NCI-H2029 (cell line): ENCODE measurements at regions not wholly inside any gene's neighbourhood (a gene's known extent, or its start where the extent isn't known, plus 50 kb on each side); places are given as distances from the start of the nearest gene placed in this dataset.

Experiments used
- DNase-seq: peaks from one replicate; lab custom pipeline; 2025; lab: John Stamatoyannopoulos, UW

GRCh38 chr15:39124553-39125171 lies 456.2 kb upstream of the THBS1 start:
- no peak for DNase-seq

DNA sequence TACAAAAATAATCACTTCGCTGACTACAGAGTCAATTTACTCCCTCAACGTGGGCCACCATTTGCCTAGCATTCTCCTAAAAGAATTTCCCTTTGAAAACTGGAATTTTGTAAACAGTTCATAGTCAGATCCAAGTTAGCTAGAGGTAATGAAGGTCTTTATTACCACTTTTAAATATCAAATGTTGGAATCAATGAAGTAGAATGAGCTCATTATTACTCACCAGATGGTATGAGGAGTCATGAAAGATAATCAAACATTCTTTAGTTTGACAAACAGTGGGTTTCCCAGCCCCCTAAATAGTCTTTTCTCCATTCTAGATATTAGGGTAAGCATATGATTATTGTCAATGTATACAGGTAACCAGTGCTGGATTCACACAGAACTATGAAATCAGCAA lies 455.7 kb upstream of the THBS1 start:
- DNase-seq = no peak

GRCh38 chr15:39125904-39126303 lies 455.0 kb upstream of the THBS1 start:
- no peak for DNase-seq

GRCh38 chr15:39127151-39127790 lies 453.6 kb upstream of the THBS1 start:
- DNase-seq = no peak

DNA sequence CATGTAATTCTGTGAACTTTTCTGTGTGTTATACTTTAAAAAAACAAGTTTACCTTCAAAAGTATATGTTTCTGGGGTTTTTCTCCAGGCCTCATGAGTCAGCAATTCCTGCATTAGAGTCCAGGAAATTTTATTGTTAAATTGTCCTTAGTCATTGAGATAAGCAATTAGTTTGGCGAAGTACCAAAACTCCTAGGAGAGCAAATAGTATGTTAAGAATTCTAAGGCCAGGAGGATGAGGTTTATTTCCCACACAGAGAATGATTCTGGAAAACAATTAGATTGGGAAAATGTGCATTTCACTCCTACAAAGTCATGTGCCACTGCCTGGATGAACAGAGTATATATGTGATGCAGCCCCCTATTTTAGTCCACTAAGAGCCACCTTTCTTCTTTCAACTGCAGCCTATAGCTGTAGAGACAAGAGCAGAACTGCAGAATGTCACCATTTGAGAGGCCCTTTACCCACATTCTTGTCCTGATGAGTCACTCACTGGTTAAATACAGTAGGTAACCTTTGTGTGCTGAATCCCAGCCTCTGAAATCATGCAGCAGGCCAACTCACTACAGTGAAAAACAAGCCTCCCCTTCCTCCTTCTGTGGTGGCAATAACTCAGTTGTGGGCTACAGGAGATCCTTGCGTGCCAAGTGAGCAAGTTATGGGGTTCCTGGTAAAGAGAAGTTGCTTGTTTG lies 452.8 kb upstream of the THBS1 start:
- DNase-seq = peak; percentile 27

DNA sequence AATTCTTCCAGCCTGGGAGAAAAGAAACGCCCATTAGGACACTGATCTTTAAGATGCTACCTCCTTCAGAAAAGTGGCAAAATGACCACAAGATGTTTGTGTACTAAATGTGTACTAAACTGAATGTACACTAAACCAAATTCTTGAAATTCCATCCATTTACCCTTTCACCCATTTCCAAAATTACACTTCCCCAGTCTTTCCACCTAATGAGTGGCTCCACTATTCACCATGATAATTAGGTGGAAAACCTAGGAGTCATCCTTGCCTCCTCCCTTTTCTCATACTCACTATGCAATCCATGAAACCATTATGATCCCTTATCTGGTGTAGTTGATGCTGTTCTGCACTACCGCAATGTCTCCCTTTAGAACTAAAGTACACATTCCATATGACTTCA lies 452.1 kb upstream of the THBS1 start:
- no peak for DNase-seq

DNA sequence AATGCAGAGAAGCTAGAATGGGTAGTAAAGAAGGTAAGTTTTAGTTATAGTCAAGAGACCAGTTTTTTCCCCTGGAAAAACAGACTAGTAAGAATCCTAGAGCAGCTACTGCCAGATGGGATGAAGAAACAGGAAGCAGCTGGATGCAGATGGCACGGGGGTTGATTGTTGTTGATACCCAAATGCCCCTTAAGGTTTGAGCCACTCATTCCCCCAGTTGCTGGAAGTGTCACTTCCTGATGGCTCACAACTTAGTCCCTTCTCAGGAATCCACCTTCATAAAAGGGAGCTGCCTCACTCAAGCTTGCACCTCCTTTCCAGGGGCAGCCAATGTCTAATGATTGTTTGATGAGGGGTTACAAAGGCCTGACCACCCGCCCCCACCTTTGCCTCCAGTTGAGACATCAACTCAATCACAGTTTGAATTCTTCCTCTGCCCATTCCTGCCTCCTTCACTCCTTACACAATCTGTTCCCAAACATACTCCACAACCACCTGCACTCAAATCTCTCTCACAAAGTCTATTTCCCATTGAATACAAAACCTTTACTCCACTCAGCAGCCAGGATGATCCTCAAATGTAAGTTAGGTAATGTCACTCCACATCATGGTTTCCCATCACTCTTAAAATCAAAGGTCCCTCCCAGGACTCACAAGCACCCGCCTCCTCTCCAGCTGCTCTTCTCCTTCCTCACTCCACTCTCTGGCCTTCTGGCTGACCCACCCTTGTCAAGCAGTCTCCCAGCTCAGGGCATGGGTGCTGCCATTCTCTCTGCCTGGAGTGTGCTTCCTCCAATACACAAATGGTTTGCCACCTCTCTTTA lies 450.1 kb upstream of the THBS1 start:
- no peak for DNase-seq

GRCh38 chr15:39131609-39132008 lies 449.3 kb upstream of the THBS1 start:
- DNase-seq = no peak

GRCh38 chr15:39132070-39132469 lies 448.8 kb upstream of the THBS1 start:
- no peak for DNase-seq

DNA sequence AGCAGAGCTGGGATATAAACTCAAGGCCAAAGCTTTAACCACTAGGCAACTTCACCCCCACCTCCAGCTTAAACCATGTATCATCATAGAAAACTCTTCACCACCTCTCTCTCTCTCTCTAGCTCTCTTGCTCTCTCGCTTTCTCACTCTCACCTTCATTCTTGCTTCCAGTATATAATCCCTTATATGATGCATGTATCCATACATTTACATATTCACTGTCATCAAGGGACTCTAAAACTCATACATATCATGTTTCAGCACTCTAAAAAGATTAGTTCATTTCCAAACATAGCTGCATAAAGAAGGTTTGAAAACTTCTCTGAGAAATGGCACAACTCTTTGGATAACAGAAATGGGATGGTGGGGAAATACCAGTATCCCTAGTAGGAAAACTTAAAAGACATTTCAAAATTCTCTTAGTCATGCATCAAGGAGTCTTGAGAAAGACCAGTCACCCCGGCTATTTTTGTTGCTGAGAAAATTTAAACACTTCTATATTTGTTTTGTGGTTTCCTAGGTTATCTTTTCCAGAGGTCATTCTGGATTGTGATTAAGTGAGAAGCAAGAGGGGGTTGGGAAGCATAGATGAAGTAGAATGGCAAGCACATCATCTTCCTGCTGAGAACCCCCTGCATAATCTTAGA lies 447.8 kb upstream of the THBS1 start:
- DNase-seq = no peak

DNA sequence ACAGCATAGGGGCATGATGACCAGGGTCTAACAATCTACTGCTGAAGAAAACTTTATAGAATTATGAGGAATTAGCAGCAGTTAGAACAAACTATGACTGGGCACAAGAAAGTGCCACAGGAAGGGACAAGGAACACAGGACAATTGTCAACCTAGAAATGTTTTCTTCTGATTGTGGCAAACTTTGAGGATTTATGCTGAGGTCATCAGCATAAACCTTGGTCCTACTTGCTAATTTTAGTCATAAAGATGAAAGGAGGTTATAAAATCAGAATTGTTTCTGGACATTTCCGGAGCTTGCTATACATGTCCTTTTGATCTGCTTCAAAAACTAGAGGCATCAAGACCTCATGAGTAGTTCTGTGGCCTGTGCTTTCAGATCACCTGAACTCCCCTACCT lies 446.6 kb upstream of the THBS1 start:
- no peak for DNase-seq

DNA sequence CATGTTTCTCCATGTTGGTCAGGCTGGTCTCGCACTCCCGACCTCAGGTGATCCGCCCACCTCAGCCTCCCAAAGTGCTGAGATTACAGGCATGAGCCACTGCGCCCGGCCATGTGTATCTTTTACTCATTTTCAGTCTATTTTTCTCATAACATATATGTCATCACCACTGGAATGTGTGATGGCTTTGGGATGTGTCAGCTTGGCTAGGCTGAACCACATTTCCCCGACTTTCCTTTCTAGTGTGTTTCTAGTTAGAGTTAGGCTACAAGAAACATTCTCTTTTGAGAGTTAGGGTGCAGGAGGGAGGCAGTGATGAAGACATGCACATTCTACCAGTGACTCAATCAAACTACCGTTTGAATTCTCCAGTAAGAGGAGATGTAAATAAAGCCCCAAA lies 444.9 kb upstream of the THBS1 start:
- DNase-seq = no peak

- DNase-seq = no peak
Observed at GRCh38 chr15:39139431-39140059, 441.3 kb upstream of the THBS1 start.

- DNase-seq = no peak
Observed at GRCh38 chr15:39140060-39140604, 440.7 kb upstream of the THBS1 start.

- no peak for DNase-seq
Observed at GRCh38 chr15:39142500-39142899, 438.4 kb upstream of the THBS1 start.

GRCh38 chr15:39143479-39143878 lies 437.4 kb upstream of the THBS1 start:
- no peak for DNase-seq

GRCh38 chr15:39144051-39144450 lies 436.8 kb upstream of the THBS1 start:
- no peak for DNase-seq

DNA sequence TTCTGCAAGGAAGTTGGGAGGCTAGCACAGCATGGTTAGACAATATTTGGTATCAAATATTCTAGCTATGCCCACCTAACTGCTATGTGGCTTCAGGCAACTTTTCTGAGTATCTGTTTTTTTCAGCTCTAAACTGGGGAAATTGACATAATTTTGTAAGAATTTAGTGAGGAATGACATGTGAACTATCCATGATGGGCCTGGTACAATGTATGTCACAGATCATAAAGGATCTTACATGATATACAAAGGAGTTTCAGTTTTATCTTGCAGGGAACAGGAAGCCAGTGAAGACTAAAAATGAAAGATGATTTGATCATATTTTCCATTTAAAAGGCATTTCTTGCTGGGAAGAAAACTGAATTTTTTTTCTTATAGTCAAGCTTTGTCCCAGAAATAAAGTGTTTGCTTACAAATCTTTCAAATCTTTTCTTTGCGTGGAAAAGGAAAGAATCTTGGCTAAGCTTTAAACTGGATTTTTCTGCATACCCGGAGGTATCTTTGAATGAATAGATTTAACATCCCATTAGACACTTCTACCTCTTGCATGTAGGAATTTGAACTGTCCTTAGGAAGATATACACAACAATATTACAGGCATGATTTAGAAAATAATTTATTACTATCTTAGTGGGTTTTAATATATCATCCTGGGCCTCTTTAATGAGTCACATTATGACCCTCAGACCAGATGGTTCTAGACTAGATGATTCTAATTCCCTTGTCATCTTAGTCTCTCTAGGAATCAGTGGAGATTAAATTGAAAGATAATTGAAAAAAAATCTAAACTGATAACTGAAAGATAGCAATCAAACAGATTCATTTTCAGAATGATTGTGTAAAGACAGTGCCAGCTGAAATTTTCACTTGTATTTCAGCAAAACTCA lies 436.0 kb upstream of the THBS1 start:
- DNase-seq = no peak

GRCh38 chr15:39145854-39146625 lies 434.8 kb upstream of the THBS1 start:
- no peak for DNase-seq
